H1 (cell line): ENCODE measurements at regions not wholly inside any gene's neighbourhood (a gene's known extent, or its start where the extent isn't known, plus 50 kb on each side); places are given as distances from the start of the nearest gene placed in this dataset.

ENCODE experiments used
- BCL11A ChIP-seq, 2 experiments: IDR thresholded peaks; one replicate each; pipeline ENCODE4 v1.6.1; 2011; ENCODE audit warnings: low read depth in 2 of 2, low read length in 2 of 2, mild to moderate bottlenecking in 2 of 2
- POLR2AphosphoS5 ChIP-seq: IDR thresholded peaks from 2 replicates; pipeline ENCODE4 v1.6.1; 2011; ENCODE audit warnings: low read depth, low read length

DNA sequence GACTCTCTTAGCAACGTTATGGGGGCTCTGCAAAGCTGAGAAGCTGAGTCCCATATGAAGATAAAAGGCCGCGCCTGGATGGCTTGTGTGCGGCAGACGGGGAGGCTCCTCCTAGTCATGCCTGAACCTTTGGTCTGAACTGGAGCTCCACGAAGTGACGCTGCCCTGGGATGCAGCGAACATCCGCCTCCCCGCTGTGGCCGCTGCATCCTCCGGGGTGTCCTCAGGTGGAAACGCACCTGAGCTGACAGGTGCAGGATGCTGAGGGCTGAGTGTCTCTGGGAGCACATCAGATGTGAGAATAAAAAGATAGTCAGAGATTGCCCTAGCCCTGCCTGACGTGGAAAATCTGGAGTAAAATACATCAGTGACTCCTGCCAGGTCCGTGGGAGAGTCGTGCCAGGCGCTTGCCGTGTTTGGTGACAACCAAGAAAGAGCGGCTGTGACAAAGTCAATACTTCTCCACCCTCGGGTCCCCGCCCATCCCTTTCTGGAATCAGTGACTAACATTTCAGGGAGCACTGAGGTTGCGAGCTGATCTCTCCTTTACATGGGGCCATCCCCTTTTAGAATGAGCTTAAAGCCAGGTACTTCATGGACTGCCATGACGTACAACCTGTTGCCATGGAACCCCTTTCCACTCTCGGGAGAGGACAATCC lies 162.8 kb upstream of the AFDN start (continued):
- TF ChIP-seq BCL11A (IDR thresholded peaks at IDR 0.05; ENCODE audit: low read depth in 2 of 2, low read length in 2 of 2): no peak
- TF ChIP-seq POLR2AphosphoS5: no peak
